CD4-positive, alpha-beta T cell treated with Interleukin-15 for 1 hour (primary cell): ENCODE measurements at regions not wholly inside any gene's neighbourhood (a gene's known extent, or its start where the extent isn't known, plus 50 kb on each side); places are given as distances from the start of the nearest gene placed in this dataset.
"Not testable (repeated sequence)": the region's sequence is repeated elsewhere in the genome, so short reads cannot be mapped to it uniquely, and the experiment has no call there.

ENCODE experiments used
- DNase-seq: peaks from one replicate; pipeline ENCODE4 v3.0.0-alpha.2; 2020

DNA sequence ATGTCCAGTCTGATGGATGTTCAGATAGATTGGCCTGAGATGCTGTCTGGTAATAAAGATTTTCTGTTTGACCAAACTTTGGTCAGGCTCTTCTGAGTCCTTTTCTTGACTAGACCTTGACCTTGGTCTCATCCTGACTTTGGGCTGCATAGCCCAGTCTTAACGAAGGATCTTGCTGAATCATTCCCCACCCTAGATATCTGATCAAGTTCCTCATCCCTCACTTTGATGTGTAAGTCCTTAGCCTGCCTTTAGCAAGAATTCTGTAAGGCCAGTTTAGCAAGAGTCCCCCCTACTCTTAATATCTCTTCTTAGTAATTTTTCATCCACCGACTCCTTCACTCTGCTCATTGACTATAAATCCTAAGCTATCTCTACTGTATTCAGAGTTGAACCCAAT is 244.4 kb upstream of the JADE1 start:
- no peak for DNase-seq

DNA sequence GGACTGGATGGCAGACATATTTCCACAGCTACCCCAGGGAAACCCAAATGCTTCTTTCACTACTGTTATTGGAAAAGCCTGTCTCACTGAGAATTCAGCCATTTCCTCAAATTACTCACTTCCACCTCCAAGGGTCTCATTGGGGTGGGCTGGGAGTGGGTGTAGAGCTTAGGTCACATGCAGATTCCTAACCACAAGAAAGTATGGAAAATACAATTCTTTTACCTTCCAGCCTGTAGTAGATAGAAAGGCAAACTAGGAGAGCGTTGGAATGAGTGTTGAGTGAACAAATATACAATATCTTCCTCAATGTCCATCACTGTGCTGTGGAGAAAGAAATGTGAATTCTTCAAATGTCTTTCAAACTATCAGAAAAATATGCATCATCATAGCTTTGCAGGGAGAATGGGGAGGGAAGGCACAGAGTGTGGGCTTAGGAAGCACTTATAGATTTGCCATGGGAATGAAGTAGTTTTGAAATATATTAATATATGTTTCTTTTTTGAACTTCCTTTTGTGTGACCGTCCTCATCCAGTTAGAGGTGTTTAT is 245.3 kb upstream of the JADE1 start:
- DNase-seq: no peak

DNA sequence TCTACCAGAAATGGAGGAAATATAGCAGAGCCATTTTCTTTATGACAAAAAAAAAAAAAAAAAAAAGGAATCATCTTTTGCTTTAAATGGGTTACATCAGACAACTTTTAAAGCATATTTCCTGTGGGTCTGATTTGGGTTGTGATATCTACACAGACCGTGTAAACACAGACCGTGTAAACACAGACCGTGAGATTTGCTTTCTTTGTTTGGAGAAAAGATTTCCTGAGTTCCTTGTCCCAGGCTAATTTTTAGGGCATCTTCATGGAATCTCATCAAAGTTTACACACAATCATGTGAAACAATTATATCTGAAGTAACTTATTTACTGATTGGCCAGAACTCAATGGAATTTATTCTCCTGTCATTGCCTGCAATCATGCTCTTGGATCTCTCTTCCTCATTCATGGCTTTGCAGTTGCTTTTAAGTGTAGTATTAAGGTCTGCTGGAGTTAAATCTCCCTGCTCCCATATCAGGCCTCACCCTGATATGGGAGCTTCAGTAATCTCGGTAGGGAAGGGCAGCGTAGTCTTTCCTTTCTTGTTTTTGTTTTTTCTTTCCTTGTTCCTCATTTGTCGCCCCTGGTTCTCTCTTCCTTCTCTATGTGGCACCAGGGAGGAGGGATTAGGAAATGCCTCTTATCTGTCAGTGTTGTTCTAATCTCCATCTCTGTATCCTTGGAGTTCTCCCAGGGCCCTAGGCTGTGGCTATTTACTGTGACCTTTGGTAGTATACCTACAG is 248.6 kb upstream of the JADE1 start:
- no peak for DNase-seq

DNA sequence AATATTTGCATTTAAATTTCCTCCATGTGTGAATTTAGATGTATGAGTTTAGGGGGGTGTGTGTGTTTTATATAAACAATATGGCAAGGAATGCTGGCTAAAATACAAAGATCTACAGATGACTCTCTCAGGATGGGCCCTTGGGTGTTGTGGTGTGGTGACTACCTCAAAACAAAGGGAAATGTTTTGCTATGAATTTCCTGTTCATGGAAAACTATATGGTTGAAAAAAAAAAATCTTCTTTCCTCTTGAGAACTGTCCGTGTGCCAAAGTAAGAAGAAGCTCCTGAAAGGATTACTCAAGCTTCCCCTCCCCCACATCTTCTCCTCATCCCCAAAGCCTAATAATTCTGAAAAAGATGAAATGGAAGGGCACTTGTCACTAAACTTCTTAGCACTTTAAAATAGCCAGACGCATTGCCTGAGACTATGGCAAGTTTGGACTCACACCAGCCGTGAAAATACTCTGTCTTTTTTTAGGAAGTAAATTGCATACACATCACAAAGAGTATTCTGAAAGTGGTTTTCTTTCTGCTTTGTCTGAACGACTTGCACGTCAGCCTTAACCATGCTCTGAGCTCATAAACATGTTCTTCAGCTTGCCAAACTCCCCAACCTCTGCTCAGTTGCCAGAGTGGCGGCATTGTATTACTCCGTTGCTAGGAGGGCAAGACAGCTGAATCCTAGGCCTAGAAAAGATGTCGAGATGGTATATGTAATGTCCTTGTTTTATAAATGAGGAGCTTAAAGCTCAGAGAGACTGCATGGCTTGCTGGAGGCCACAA is 250.4 kb upstream of the JADE1 start:
- no peak for DNase-seq

- no peak for DNase-seq
Measured at GRCh38 chr4:128556756-128557155, 252.7 kb upstream of the JADE1 start.

DNA sequence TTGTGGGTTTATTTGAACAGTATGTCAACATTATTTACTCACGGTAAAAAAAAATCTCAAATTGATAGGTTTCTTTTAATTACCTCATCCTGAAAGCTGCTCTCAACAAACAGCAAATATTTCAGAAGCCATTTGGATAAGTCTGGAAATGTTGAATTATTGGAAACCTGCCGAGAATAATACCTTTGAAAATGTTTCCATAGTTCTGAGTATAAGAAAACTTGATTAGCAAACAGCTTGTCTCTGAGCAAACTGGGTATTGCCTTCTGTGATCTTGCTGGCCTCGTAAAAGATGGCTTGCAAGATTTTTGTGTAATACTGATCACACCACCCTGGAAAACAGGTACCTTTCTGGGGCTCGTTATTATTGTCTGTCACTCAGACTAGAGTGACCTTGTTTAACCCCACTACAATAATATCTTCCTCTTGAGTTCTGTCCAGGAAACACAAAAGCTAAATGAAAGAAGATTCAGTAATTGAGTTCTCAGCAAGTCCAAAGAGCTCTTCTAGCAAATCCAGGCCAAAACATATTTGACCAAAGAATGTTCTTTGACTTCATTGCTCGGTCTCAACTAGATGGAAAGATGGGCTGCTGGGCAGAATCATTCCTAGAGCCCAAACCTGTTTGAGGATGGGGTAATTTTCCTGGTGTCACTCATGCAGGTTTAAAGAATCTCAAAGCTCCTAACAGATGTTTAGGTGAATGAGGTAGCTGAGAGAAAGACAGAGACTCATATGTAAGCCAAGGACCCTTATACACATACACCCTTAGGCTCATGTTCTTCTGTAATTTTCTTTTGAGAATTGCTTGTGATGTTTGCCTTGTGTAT is 255.6 kb upstream of the JADE1 start:
- no peak for DNase-seq

- no peak for DNase-seq
Measured at GRCh38 chr4:128552586-128552907, 257.0 kb upstream of the JADE1 start.

- no peak for DNase-seq
Measured at GRCh38 chr4:128551280-128551679, 258.2 kb upstream of the JADE1 start.

DNA sequence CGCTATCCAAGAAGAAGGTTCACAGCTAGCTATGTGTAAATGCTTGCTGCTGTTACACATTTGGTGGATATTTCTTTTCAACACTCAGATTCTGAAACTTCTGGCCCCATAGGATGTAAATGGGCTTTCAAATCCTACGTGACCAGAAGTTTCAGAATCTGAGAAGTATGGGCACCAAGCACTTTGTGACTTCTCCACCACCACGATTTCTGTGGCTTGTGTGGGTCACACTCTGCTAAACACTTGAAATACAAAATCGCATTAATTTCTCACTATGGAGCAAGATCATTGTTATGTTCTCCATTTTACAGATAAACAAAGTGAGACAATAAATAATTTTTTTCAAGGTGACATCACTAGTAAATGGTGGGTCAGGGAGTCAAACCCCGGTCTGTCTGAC is 259.4 kb upstream of the JADE1 start:
- no peak for DNase-seq

DNA sequence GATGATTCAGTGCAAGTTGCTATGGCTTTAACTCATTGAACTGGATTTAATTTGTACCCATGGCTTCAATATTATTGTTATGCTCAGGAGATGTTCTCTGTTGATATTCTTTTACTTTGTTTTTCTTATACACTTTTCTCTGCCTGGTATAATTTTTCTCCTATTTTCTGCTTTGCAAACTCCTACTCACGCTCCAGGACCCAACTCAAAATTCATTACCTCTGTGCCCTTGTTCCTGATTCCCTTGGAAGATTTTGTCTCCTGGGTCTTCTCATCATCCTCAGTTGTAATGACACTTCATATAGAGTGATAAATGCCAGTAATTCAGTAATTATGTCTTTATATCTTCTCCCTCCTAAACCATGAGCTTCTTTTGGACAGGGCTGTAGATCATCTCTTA is 259.9 kb upstream of the JADE1 start:
- DNase-seq: no peak

DNA sequence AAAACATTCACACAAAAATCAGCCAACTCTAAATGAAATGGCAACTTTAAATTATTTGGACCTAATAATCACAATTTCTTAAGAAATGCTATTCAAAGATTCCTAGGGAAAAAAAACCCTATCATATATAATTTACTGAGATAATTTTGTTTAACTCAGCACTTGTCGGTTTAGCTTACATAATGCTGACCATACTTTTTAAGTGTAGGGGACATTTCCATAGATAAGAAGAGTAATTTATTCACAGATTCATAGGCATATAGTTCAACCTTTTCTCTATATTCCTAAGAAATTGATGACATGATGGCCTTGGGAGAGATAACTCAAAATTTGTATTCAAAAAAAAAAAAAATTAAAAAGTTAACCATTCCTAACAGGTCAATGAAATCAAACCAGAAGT is 260.8 kb upstream of the PGRMC2 start:
- DNase-seq: no peak

GRCh38 chr4:128544272-128544671 is 256.7 kb upstream of the PGRMC2 start:
- no peak for DNase-seq

- no peak for DNase-seq
Measured at GRCh38 chr4:128543696-128544095, 256.1 kb upstream of the PGRMC2 start.

DNA sequence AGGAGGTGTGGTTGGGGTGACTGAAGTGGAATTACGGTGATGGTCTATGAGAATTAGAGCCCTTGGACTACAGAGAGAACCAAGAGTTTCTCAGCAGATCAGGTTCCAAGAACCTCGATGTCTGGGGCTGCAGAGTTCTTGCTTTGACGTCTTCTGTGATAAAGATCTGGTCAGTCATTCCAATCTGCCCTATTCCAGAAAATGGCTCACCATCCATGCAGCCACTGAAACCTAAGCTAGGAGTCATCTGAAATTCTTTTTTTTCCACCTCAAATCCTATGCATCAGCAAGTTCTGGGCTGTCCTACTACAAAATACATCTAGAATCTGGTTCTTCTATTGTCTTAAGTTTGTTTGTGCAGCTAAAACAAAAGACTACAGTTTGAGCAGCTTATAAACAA is 254.4 kb upstream of the PGRMC2 start:
- no peak for DNase-seq

- no peak for DNase-seq
Measured at GRCh38 chr4:128540122-128540521, 252.5 kb upstream of the PGRMC2 start.

- DNase-seq: no peak
Measured at GRCh38 chr4:128538111-128538882, 250.7 kb upstream of the PGRMC2 start.

DNA sequence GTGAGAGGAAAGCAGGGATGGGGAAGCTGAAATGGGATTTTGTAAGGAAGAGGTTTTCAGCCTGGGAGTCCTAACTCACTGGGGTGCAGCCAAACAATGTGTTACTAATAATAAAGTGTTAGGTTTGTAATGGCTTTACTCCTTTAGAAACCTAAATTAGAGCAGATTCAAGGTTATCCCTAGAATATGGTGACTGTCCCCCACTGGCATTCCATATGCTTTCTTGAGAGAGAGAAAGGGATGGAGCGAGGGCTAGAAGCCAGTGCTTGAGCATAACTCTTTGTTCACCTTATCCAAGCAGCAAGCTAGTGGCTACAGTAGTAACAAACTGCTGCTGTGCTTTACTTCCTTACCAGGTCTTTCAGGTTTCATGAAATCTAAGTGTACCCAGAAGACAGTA is 249.1 kb upstream of the PGRMC2 start:
- no peak for DNase-seq

DNA sequence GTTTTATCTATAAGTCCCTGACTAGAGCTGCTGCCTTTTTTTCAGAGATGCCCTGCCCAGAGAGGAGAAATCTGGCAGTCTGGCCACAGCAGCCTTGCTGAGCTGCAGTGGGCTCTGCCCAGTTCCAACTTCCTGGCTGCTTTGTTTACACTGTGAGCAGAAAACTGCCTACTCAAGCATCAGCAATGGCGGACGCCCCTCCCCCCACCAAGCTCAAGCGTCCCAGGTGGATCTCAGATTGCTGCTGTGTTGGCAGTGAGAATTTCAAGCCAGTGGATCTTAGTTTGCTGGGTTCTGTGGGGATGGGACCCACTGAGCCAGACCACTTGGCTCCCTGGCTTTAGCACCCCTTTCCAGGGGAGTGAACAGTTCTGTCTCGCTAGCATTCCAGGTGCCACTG is 247.9 kb upstream of the PGRMC2 start:
- DNase-seq: not testable (repeated sequence)

DNA sequence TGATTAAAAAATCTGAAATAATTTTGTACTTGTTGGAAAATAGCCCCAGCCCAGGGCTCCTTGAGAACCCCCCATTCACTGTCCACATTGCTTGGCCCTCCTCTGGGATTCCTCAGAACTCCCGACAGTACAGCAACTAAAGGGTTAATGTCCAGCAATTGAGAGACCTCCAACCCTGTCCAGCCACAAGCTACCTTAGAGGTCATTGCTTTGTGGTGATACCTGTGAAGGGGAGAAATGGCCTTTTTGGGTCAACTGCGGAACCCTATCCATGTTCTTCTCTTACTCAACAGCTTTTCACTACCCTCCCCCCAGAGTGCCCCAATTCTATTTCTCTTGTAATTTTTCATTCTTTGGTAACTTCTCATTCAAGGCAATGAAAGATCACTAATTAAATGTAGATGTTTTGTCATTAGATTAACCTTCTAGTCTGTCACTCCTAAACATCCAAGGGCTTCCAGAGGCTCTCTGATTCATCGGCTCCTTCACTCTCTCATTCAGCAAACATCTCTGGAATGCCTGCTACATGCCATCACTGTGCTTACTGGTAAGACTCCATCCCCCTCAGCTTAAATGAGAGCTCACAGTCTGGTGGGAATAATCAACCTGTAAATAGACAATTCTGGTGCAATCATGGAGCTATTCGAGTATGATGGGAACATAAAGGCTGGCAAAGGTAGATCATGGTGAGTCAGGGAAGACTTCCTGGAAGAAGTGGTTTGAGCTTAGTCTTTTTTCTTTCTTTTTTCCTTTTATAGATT is 241.4 kb upstream of the PGRMC2 start:
- DNase-seq: no peak

DNA sequence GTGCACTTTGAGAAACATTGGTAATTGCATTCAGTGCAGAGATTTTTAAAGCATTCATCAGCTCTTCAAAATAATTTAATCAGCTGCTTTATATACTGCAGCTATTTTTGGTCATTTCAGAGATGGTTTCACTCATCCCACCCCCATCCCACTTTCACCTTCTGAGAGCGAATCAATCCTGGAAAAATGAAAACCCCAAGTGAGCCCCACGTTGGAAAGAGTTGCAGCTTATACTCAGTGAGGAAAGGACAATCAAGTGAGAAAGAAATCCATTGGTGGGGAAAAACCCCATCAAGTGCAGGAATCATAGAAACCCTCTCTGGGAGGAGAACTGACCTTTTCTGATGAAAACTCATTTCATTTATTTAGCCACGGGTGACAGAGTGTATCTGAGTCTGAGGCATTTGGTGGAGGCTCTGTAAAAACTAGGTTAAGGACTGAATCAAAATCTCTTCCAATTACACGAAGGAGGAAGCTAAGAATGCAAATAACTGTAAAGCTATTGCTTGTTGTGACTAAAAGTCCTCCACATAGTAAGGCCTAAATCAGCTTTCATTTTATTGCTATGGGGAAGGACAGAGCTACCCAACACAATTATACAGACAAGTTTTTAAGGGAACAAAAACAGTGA is 240.4 kb upstream of the PGRMC2 start:
- DNase-seq: no peak

DNA sequence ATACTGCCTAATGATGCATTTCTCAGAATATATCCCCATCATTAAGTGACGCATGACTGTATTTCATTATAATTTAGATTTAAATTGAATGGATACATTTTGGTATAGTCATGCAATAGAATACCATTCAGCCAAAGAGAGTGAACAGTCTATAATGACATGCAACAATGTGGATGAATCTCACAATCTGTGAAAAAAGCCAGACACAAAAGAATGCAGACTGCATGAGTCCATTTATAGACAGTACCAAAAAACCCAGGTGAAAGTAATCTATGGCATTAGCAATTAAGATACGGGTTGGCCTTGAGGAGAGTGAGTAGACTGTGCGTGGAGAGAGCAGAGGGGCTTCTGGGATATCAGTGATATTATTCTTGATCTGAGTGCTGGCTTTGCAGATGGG is 239.7 kb upstream of the PGRMC2 start:
- no peak for DNase-seq
